ENCODE measurements at regions not wholly inside any gene's neighbourhood (a gene's known extent, or its start where the extent isn't known, plus 50 kb on each side); places are given as distances from the start of the nearest gene placed in this dataset.

- no peak for TF ChIP-seq EP300 (IDR thresholded peaks at IDR 0.05)
- no peak for TF ChIP-seq POLR2A (IDR thresholded peaks at IDR 0.05)
- TF ChIP-seq CTCF (IDR thresholded peaks at IDR 0.05): no peak
- no peak for TF ChIP-seq POLR2AphosphoS5 (IDR thresholded peaks at IDR 0.05)
Observed at GRCh38 chr2:16165518-16166326, 225.4 kb downstream of the MYCN start.

Data from gastroesophageal sphincter (tissue), 3 donors.